HCT116 (cell line): ENCODE measurements at regions not wholly inside any gene's neighbourhood (a gene's known extent, or its start where the extent isn't known, plus 50 kb on each side); places are given as distances from the start of the nearest gene placed in this dataset.

Source experiments
- ATAC-seq: fragments of 200-7000 bp; cut with Tn5 transposase; 2 replicates; pipeline ENCODE4 v1.9.1; 2020; ENCODE audit warnings: mild to moderate bottlenecking, moderate library complexity
- BruUV-seq: library from RNA; stranded (reverse); fragments of 400-500 nt; replicated peaks from 2 replicates; lab custom pipeline; 2021; lab: Mats Ljungman, UMichigan
- CTCF ChIA-PET: fragments of 300-600 bp; sonication (Branson Sonifier 250); formaldehyde crosslinking; loops from one replicate; lab custom pipeline; 2021; ENCODE audit warnings: antibody characterized with exemption; lab: Charles Lee
- POLR2A ChIA-PET: fragments of 300-600, 350-600 bp; sonication (Branson Sonifier 250); formaldehyde crosslinking; loops from one replicate; lab custom pipeline; 2021; ENCODE audit warnings: antibody characterized with exemption; lab: Charles Lee
- RAD21 ChIA-PET, 2 experiments: fragments of 300-600 bp; sonication (Branson Sonifier 250); formaldehyde crosslinking; loops; one replicate each; lab custom pipeline; 2023; ENCODE audit warnings: low total read pairs in 2 of 2; ENCODE audit not compliant: uncharacterized antibody in 2 of 2, unreplicated experiment in 2 of 2, low non-redundant PET in 1 of 2; lab: Charles Lee
- DNase-seq: peaks from one replicate; pipeline ENCODE4 v3.0.0-alpha.2; 2010; ENCODE audit warnings: low read depth, low spot score
- H2AFZ ChIP-seq: fragments of 200-600 bp; shearing (Covaris generic), sonication (generic); 2 replicates; pipeline ENCODE4 v1.6.1; 2017; ENCODE audit warnings: low read depth, mixed run types, mixed read lengths, antibody characterized with exemption, low read length; ENCODE audit not compliant: poor library complexity, severe bottlenecking
- H3K27ac ChIP-seq: 2 replicates; pipeline ENCODE4 v1.5.1; 2012; ENCODE audit warnings: low read depth, low read length
- H3K27me3 ChIP-seq: fragments of 200-600 bp; sonication (generic); 2 replicates; pipeline ENCODE4 v1.6.1; 2016; ENCODE audit warnings: mixed run types, low read length, mixed read lengths; ENCODE audit not compliant: insufficient read depth
- H3K36me3 ChIP-seq, 2 experiments: fragments of 200-500 bp in 1 of 2; fragments of 200-600 bp in 1 of 2; sonication (Bioruptor generic) in 1 of 2; sonication (generic) in 1 of 2; 2 replicates each; pipeline versions ENCODE4 v1.5.1 to v1.6.1; 2014 to 2016; ENCODE audit warnings: low read length in 2 of 2, inconsistent platforms in 1 of 2, mixed read lengths in 1 of 2, mixed run types in 1 of 2; ENCODE audit not compliant: insufficient read depth in 2 of 2, control insufficient read depth in 1 of 2
- H3K4me1 ChIP-seq, 2 experiments: fragments of 200-600 bp in 1 of 2; sonication (generic) in 1 of 2; 2 replicates each; pipeline versions ENCODE4 v1.5.1 to v1.6.1; 2012 to 2017; ENCODE audit warnings: low read length in 2 of 2, inconsistent platforms in 1 of 2, mild to moderate bottlenecking in 1 of 2, mixed read lengths in 1 of 2, mixed run types in 1 of 2, moderate library complexity in 1 of 2; ENCODE audit not compliant: insufficient read depth in 2 of 2, control insufficient read depth in 1 of 2
- H3K4me2 ChIP-seq: fragments of 200-600 bp; sonication (generic); 2 replicates; pipeline ENCODE4 v1.6.1; 2017; ENCODE audit warnings: mixed run types, low read length, mixed read lengths
- H3K4me3 ChIP-seq, 2 experiments: fragments of 200-600 bp in 1 of 2; sonication (generic) in 1 of 2; replicated peaks in 1 of 2; 2 replicates each; pipeline ENCODE4 v1.5.1; 2011 to 2016; ENCODE audit warnings: low read length in 2 of 2, control low read depth in 1 of 2, low read depth in 1 of 2, mild to moderate bottlenecking in 1 of 2, mixed read lengths in 1 of 2, mixed run types in 1 of 2
- H3K79me2 ChIP-seq: fragments of 200-600 bp; sonication (generic); 2 replicates; pipeline ENCODE4 v1.6.1; 2017; ENCODE audit warnings: mild to moderate bottlenecking, mixed run types, low read length, moderate library complexity, mixed read lengths; ENCODE audit not compliant: insufficient read depth
- H3K9ac ChIP-seq: fragments of 200-600 bp; sonication (generic); 2 replicates; pipeline ENCODE4 v1.6.1; 2016; ENCODE audit warnings: low read length, mixed read lengths
- H3K9me2 ChIP-seq: fragments of 200-600 bp; sonication (generic), shearing (Covaris generic); 2 replicates; pipeline ENCODE4 v1.6.1; 2017; ENCODE audit warnings: mixed run types, mild to moderate bottlenecking, moderate library complexity; ENCODE audit not compliant: insufficient read depth
- H3K9me3 ChIP-seq, 2 experiments: fragments of 200-500 bp in 1 of 2; fragments of 200-600 bp in 1 of 2; sonication (Bioruptor generic) in 1 of 2; sonication (generic) in 1 of 2; 2 replicates each; pipeline ENCODE4 v1.6.1; 2014 to 2017; ENCODE audit warnings: low read length in 2 of 2, mixed read lengths in 2 of 2, inconsistent platforms in 1 of 2, low read depth in 1 of 2, mild to moderate bottlenecking in 1 of 2, mixed run types in 1 of 2, moderate library complexity in 1 of 2; ENCODE audit not compliant: control insufficient read depth in 1 of 2, insufficient read depth in 1 of 2
- H4K20me1 ChIP-seq: fragments of 200-600 bp; sonication (generic), shearing (Covaris generic); 2 replicates; pipeline ENCODE4 v1.6.1; 2017; ENCODE audit warnings: mixed run types, mild to moderate bottlenecking, moderate library complexity; ENCODE audit not compliant: insufficient read depth
- CEBPB ChIP-seq: IDR thresholded peaks from 2 replicates; pipeline ENCODE4 v1.6.1; 2012; ENCODE audit warnings: low read depth
- CTCF ChIP-seq, 3 experiments: fragments of 200-600 bp in 1 of 3; sonication (generic) in 1 of 3; IDR thresholded peaks in 2 of 3; conservative IDR thresholded peaks in 1 of 3; 2 replicates each; pipeline ENCODE4 v1.5.1; 2012 to 2017; ENCODE audit warnings: low read depth in 2 of 3, low read length in 2 of 3, antibody characterized with exemption in 1 of 3, borderline replicate concordance in 1 of 3, control low read depth in 1 of 3, mild to moderate bottlenecking in 1 of 3, mixed read lengths in 1 of 3, mixed run types in 1 of 3, moderate library complexity in 1 of 3; ENCODE audit not compliant: insufficient read depth in 1 of 3
- POLR2AphosphoS5 ChIP-seq: IDR thresholded peaks from 2 replicates; pipeline ENCODE4 v1.6.1; 2011; ENCODE audit warnings: mild to moderate bottlenecking, low read depth, low read length, moderate library complexity
- SIN3A ChIP-seq: IDR thresholded peaks from 2 replicates; pipeline ENCODE4 v1.6.1; 2012; ENCODE audit warnings: low read depth
- TCF7L2 ChIP-seq: IDR thresholded peaks from 2 replicates; pipeline ENCODE4 v1.7.0; 2011; ENCODE audit warnings: borderline replicate concordance, inconsistent platforms; ENCODE audit not compliant: insufficient read depth, insufficient read length; ENCODE audit errors: extremely low read depth
- YY1 ChIP-seq: IDR thresholded peaks from 2 replicates; pipeline ENCODE4 v1.6.1; 2011; ENCODE audit warnings: low read length, low read depth, moderate library complexity, mild to moderate bottlenecking; ENCODE audit not compliant: insufficient replicate concordance; ENCODE audit errors: extremely low read depth
- ZBTB33 ChIP-seq: IDR thresholded peaks from 2 replicates; pipeline ENCODE4 v1.6.1; 2011; ENCODE audit warnings: mild to moderate bottlenecking, low read length, moderate library complexity; ENCODE audit not compliant: insufficient replicate concordance; ENCODE audit errors: extremely low read depth
- ZFX ChIP-seq: fragments of 450-650 bp; IDR thresholded peaks from 2 replicates; pipeline ENCODE4 v1.6.1; 2017
- intact Hi-C: fragments of 100-400 bp; cut with micrococcal nuclease; formaldehyde crosslinking; loops from 2 replicates; pipeline ENCODE4 v1.10.0; 2022
- TF ChIP-seq, protein P1 (sequence below): IDR thresholded peaks from 2 replicates; pipeline ENCODE4 v1.6.1; 2012; ENCODE audit warnings: low read depth

DNA sequence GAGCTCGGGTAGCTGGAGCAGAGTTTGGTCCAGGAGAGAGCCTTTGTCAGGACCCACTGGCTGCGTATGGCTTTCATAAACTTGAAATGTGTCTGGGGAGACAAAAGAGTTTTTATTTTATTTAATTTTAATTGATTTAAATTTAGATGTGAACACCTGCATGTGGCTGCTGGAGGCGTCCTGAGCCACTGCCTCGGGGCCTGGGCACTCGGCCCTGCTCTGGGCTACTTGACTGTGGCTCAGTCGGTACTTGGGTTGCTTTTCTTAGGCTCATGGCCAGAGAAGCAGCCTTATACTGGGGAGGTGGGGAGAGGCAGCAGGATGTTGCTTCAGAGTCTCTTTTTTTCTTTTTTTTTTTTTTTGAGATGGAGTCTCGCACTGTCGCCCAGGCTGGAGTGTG is 661.8 kb upstream of the HS6ST1 start:
- ChIA-PET RAD21 (no interaction called here), POLR2A (no interaction called here), CTCF (no interaction called here)
- no peak overlapping the region for H3K9ac ChIP-seq
- H3K4me3 ChIP-seq: no peak overlapping the region
- H3K27ac ChIP-seq: no peak overlapping the region
- ATAC-seq (no peak), DNase-seq (no peak)
- no peaks in the 10 kb centered on the region for H3K79me2 ChIP-seq
- no peaks in the 10 kb centered on the region for H3K9me2 ChIP-seq
- intact Hi-C loops: no loop called here
- no peaks in the 10 kb centered on the region for H3K4me1 ChIP-seq
- no peak overlapping the region for H2AFZ ChIP-seq
- H3K27me3 ChIP-seq: peaks cover 26% of the 10 kb centered on the region
- no TSS peak for BruUV-seq
- TF ChIP-seq YY1 (no peak), TCF7L2 (no peak), CEBPB (no peak), POLR2AphosphoS5 (no peak), SIN3A (no peak), CTCF (IDR thresholded peaks at IDR 0.05 in 2 of 3, conservative IDR thresholded peaks at IDR 0.05 in 1 of 3; ENCODE audit: borderline replicate concordance in 1 of 3, insufficient read depth in 1 of 3, low read depth in 2 of 3, low read length in 2 of 3) (no peak), ZFX (no peak), ZBTB33 (no peak)
- TF ChIP-seq, protein P1, sequence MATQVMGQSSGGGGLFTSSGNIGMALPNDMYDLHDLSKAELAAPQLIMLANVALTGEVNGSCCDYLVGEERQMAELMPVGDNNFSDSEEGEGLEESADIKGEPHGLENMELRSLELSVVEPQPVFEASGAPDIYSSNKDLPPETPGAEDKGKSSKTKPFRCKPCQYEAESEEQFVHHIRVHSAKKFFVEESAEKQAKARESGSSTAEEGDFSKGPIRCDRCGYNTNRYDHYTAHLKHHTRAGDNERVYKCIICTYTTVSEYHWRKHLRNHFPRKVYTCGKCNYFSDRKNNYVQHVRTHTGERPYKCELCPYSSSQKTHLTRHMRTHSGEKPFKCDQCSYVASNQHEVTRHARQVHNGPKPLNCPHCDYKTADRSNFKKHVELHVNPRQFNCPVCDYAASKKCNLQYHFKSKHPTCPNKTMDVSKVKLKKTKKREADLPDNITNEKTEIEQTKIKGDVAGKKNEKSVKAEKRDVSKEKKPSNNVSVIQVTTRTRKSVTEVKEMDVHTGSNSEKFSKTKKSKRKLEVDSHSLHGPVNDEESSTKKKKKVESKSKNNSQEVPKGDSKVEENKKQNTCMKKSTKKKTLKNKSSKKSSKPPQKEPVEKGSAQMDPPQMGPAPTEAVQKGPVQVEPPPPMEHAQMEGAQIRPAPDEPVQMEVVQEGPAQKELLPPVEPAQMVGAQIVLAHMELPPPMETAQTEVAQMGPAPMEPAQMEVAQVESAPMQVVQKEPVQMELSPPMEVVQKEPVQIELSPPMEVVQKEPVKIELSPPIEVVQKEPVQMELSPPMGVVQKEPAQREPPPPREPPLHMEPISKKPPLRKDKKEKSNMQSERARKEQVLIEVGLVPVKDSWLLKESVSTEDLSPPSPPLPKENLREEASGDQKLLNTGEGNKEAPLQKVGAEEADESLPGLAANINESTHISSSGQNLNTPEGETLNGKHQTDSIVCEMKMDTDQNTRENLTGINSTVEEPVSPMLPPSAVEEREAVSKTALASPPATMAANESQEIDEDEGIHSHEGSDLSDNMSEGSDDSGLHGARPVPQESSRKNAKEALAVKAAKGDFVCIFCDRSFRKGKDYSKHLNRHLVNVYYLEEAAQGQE: no peak
- H3K9me3 ChIP-seq: no peaks in the 10 kb centered on the region
- no peaks in the 10 kb centered on the region for H3K36me3 ChIP-seq
- no peaks in the 10 kb centered on the region for H4K20me1 ChIP-seq
- H3K4me2 ChIP-seq: no peak overlapping the region
